Lung (tissue), 11 donors: ENCODE measurements at regions not wholly inside any gene's neighbourhood (a gene's known extent, or its start where the extent isn't known, plus 50 kb on each side); places are given as distances from the start of the nearest gene placed in this dataset.

Experiments used
- ATAC-seq: fragments of 200-7000 bp; cut with Tn5 transposase; one replicate; pipeline ENCODE4 v1.9.1; 2020; ENCODE audit warnings: moderate number of reproducible peaks; ENCODE audit not compliant: insufficient read depth, low FRiP score
- DNase-seq, 3 donors: peaks; one replicate each; pipeline ENCODE4 v3.0.0-alpha.2; 2013 to 2017
- H3K27ac ChIP-seq, 2 donors: one replicate each; pipeline ENCODE4 v1.5.1; 2013; ENCODE audit warnings: mild to moderate bottlenecking in 2 of 2, moderate library complexity in 2 of 2, control low read depth in 1 of 2, inconsistent platforms in 1 of 2, low read depth in 1 of 2, low read length in 1 of 2
- H3K27me3 ChIP-seq, 3 donors: one replicate each; pipeline ENCODE4 v1.5.1; 2013; ENCODE audit warnings: low read length in 2 of 3; ENCODE audit not compliant: control insufficient read depth in 3 of 3, insufficient read depth in 3 of 3
- H3K36me3 ChIP-seq, 4 donors: one replicate each; pipeline ENCODE4 v1.5.1; 2013; ENCODE audit warnings: low read length in 4 of 4, mild to moderate bottlenecking in 1 of 4, moderate library complexity in 1 of 4; ENCODE audit not compliant: control insufficient read depth in 4 of 4, insufficient read depth in 4 of 4
- H3K4me1 ChIP-seq, 5 donors: one replicate each; pipeline ENCODE4 v1.5.1; 2013; ENCODE audit warnings: low read length in 5 of 5, mild to moderate bottlenecking in 2 of 5, moderate library complexity in 1 of 5; ENCODE audit not compliant: control insufficient read depth in 5 of 5, insufficient read depth in 5 of 5
- H3K4me3 ChIP-seq: one replicate; pipeline ENCODE4 v1.5.1; 2013; ENCODE audit warnings: mild to moderate bottlenecking, control low read depth, moderate library complexity
- H3K9ac ChIP-seq, 2 donors: one replicate each; pipeline ENCODE4 v1.5.1; 2013; ENCODE audit warnings: low read length in 2 of 2, control low read depth in 1 of 2; ENCODE audit not compliant: insufficient read depth in 1 of 2
- H3K9me3 ChIP-seq, 4 donors: one replicate each; pipeline ENCODE4 v1.5.1; 2013; ENCODE audit warnings: low read length in 3 of 4, mild to moderate bottlenecking in 1 of 4, moderate library complexity in 1 of 4; ENCODE audit not compliant: control insufficient read depth in 4 of 4, insufficient read depth in 3 of 4
- CTCF ChIP-seq: IDR thresholded peaks from 2 replicates; pipeline ENCODE4 v1.5.1; 2012; ENCODE audit warnings: mild to moderate bottlenecking; ENCODE audit errors: control extremely low read depth, extremely low read depth
- WGBS, 2 donors: extraction: QIAGEN DNeasy Blood & Tissue Kit; methylation state at CpG; one replicate each; pipeline ENCODE4 v1.1.7; 2013; 5-methylcytosine and 5-hydroxymethylcytosine counted together
- donor health status: control.
- donor health status: control.
- donor health status: Bipolar disorder and iron deficiency.
- donor health status: healthy.
- donor health status: DM: yes; HTN: yes; CAD: no.

DNA sequence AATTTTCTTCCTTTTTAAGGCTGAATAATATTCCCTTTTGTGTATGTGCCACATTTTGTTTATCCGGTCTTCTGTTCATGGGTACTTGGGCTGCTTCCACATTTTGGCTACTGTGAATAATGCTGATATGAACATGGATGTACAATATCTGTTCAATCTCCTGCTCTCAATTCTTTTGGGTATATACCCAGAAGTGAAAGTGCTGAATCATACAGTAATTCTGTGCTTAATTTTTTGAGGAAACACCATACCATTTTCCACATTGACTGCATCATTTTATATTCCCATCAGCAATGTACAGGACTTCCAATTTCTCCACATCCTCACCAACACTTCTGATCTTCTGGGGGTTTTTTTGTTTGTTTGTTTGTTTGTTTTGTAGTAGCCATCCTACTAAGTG, 135.0 kb upstream of the INHBA start:
- Histone ChIP-seq H3K9me3 (no peaks in the 10 kb centered on the region), H3K4me3 (no peak overlapping the region), H3K36me3 (no peaks in the 10 kb centered on the region), H3K27ac (no peak overlapping the region), H3K27me3 (no peaks in the 10 kb centered on the region), H3K9ac (no peak overlapping the region), H3K4me1 (no peaks in the 10 kb centered on the region)
- WGBS, 2 donors, result 86 to 89% methylated on average over 1 of the region's 1 CpG
- DNase-seq (no peak), ATAC-seq (no peak)
- no peak for TF ChIP-seq CTCF

DNA sequence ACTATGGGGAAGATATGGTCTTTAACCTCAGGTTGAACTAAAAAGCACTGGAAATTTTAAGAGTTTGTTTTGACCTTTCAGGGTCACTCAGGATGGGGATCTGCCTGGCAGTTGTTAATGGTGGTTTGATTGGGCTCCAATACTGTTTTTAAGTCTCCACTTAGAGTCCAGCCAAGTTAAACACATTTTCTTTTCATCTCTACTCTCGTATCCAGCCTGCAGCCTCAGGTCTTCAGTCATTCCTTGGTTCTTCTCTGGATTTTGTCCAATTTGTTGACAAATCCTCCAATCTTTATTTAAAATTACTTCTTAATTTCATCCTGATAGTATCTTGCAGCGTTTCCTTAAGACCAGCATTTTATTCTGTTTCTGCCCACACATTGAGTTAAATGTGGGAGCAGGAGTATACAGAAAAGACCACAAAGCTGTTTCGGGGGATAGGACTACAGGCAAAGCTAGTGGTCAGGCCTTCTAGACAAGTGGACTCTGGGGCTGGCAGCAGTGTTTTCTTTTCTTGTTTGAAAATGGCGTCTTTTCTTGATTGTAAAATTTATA, 133.2 kb upstream of the INHBA start:
- H3K27me3 ChIP-seq, result no peaks in the 10 kb centered on the region
- no peaks in the 10 kb centered on the region for H3K36me3 ChIP-seq
- ATAC-seq (no peak), DNase-seq (peak in 2 of 3 donors; percentile 9 to 10)
- no peaks in the 10 kb centered on the region for H3K4me1 ChIP-seq
- peaks cover 0 to 2% (median 0%) of the 10 kb centered on the region in 4 donors for H3K9me3 ChIP-seq
- no peak overlapping the region for H3K4me3 ChIP-seq
- no peak overlapping the region for H3K27ac ChIP-seq
- no peak for TF ChIP-seq CTCF
- no peak overlapping the region for H3K9ac ChIP-seq
- 79 to 89% methylated on average over 4 of the region's 4 CpGs for WGBS, 2 donors

DNA sequence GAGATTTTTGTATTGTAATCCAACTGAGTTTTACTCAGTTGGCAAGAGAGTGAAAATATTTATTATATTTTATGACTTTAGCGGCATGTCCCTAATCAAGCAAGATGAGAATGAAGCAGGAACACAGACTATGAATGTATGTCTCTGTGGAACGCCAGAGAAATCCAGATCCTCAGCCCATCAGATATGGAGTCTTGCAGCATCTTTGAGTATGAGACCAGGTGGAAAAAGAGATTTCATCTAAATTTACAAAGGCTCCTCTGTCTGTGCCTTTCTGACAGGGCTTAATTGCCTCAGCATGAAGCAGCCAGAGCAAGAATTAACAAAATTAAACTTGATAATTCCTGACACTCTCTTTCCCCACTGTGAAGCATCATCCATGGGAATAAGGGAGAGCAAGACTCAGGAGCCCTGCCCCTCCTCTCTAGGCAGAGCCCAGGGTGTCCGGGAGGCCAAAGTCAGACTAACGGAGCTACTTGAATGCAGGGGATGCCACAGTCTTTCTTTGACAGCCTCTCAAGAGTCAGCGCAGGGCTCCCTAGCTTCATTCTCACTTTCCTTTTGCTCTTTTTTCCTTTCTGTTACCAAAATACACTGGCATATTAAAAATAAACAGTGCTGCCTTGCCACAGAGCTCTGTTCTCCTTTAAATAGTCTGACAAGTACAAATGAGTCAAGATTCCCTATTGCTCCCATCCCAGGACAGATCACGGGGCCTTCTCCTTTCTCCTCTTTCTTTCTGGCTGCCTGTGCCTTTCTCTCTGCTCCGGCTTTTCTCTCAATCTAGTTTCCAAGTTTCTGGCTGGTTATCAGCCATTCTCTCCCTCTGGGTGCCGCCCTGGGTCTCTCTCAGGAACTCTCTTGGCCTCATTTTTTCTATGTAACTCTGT, 132.2 kb upstream of the INHBA start:
- no peak for TF ChIP-seq CTCF
- Histone ChIP-seq H3K27ac (no peak overlapping the region), H3K9me3 (peaks cover 0 to 2% (median 0%) of the 10 kb centered on the region in 4 donors), H3K4me3 (no peak overlapping the region), H3K9ac (no peak overlapping the region), H3K27me3 (no peaks in the 10 kb centered on the region), H3K36me3 (no peaks in the 10 kb centered on the region), H3K4me1 (no peaks in the 10 kb centered on the region)
- 67 to 80% methylated on average over 8 of the region's 8 CpGs for WGBS, 2 donors
- ATAC-seq (no peak), DNase-seq (peak in 1 of 3 donors; percentile 1)
